Loucy (cell line): ENCODE measurements at regions not wholly inside any gene's neighbourhood (a gene's known extent, or its start where the extent isn't known, plus 50 kb on each side); places are given as distances from the start of the nearest gene placed in this dataset.

Experiments
- H2AFZ ChIP-seq: fragments of 200-600 bp; sonication (generic); 2 replicates; pipeline ENCODE4 v1.6.0; 2016; ENCODE audit warnings: antibody characterized with exemption, mild to moderate bottlenecking, low read length, moderate library complexity
- H3F3A ChIP-seq: fragments of 200-600 bp; 2 replicates; pipeline ENCODE4 v1.6.0; 2016; ENCODE audit warnings: antibody characterized with exemption, low read depth, mild to moderate bottlenecking
- H3K27me3 ChIP-seq: fragments of 200-600 bp; sonication (generic); 2 replicates; pipeline ENCODE4 v1.6.1; 2014; ENCODE audit warnings: low read length, mild to moderate bottlenecking; ENCODE audit not compliant: insufficient read depth, poor library complexity, severe bottlenecking
- H3K36me3 ChIP-seq: fragments of 200-600 bp; sonication (generic); 2 replicates; pipeline ENCODE4 v1.6.1; 2016; ENCODE audit warnings: low read length; ENCODE audit not compliant: insufficient read depth
- H3K4me1 ChIP-seq: fragments of 200-600 bp; sonication (generic); 2 replicates; pipeline ENCODE4 v1.5.1; 2014; ENCODE audit warnings: low read length, mild to moderate bottlenecking; ENCODE audit not compliant: insufficient read depth, poor library complexity, severe bottlenecking
- H3K4me2 ChIP-seq: fragments of 200-600 bp; sonication (generic); 2 replicates; pipeline ENCODE4 v1.6.0; 2014; ENCODE audit warnings: antibody characterized with exemption, low read length, low read depth, mild to moderate bottlenecking; ENCODE audit not compliant: poor library complexity, severe bottlenecking
- H3K4me3 ChIP-seq: fragments of 200-600 bp; sonication (generic); 2 replicates; pipeline ENCODE4 v1.5.1; 2014; ENCODE audit warnings: low read length, mild to moderate bottlenecking, mixed read lengths; ENCODE audit not compliant: poor library complexity, severe bottlenecking
- H3K79me2 ChIP-seq: fragments of 200-600 bp; sonication (generic); 2 replicates; pipeline ENCODE4 v1.6.1; 2014; ENCODE audit warnings: low read length; ENCODE audit not compliant: insufficient read depth
- H3K9ac ChIP-seq: fragments of 200-600 bp; sonication (generic); 2 replicates; pipeline ENCODE4 v1.6.0; 2014; ENCODE audit warnings: mild to moderate bottlenecking, low read depth, low read length, moderate library complexity; ENCODE audit not compliant: poor library complexity, severe bottlenecking
- H3K9me2 ChIP-seq: fragments of 200-600 bp; sonication (generic); replicated peaks from 2 replicates; pipeline ENCODE4 v1.6.1; 2016; ENCODE audit warnings: low read depth, low read length, mixed read lengths
- H3K9me3 ChIP-seq: fragments of 200-600 bp; sonication (generic); 2 replicates; pipeline ENCODE4 v1.6.1; 2014; ENCODE audit warnings: mild to moderate bottlenecking, antibody characterized with exemption, low read length, low read depth; ENCODE audit not compliant: insufficient read depth
- H4K20me1 ChIP-seq: fragments of 200-600 bp; sonication (generic); 2 replicates; pipeline ENCODE4 v1.6.0; 2014; ENCODE audit warnings: antibody characterized with exemption, low read length, mild to moderate bottlenecking; ENCODE audit not compliant: insufficient read depth, poor library complexity, severe bottlenecking
- EZH2phosphoT487 ChIP-seq: fragments of 200-600 bp; IDR thresholded peaks from 2 replicates; pipeline ENCODE4 v1.6.1; 2018; ENCODE audit warnings: antibody characterized with exemption, mild to moderate bottlenecking, moderate library complexity, borderline replicate concordance
- TF ChIP-seq, protein P1 (sequence below): fragments of 200-600 bp; sonication (generic); conservative IDR thresholded peaks from 2 replicates; pipeline ENCODE4 v1.5.1; 2014; ENCODE audit warnings: mild to moderate bottlenecking, antibody characterized with exemption, low read length

GRCh38 chr4:98733601-98734000 is 75.2 kb upstream of the TSPAN5 start:
- Histone ChIP-seq H3K9me2 (no peaks in the 10 kb centered on the region), H3K36me3 (no peaks in the 10 kb centered on the region), H3K79me2 (no peaks in the 10 kb centered on the region), H3K27me3 (no peaks in the 10 kb centered on the region), H3F3A (no peaks in the 10 kb centered on the region), H4K20me1 (no peaks in the 10 kb centered on the region), H3K4me2 (no peak overlapping the region), H3K9me3 (0 out of 2 replicates have a peak, but pooled peaks cover 5% of the 10 kb centered on the region), H3K4me3 (no peak overlapping the region), H2AFZ (no peak overlapping the region), H3K4me1 (peaks cover 8% of the 10 kb centered on the region), H3K9ac (no peak overlapping the region)
- no peak for TF ChIP-seq EZH2phosphoT487
- TF ChIP-seq, protein P1, sequence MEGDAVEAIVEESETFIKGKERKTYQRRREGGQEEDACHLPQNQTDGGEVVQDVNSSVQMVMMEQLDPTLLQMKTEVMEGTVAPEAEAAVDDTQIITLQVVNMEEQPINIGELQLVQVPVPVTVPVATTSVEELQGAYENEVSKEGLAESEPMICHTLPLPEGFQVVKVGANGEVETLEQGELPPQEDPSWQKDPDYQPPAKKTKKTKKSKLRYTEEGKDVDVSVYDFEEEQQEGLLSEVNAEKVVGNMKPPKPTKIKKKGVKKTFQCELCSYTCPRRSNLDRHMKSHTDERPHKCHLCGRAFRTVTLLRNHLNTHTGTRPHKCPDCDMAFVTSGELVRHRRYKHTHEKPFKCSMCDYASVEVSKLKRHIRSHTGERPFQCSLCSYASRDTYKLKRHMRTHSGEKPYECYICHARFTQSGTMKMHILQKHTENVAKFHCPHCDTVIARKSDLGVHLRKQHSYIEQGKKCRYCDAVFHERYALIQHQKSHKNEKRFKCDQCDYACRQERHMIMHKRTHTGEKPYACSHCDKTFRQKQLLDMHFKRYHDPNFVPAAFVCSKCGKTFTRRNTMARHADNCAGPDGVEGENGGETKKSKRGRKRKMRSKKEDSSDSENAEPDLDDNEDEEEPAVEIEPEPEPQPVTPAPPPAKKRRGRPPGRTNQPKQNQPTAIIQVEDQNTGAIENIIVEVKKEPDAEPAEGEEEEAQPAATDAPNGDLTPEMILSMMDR, result no peak

DNA sequence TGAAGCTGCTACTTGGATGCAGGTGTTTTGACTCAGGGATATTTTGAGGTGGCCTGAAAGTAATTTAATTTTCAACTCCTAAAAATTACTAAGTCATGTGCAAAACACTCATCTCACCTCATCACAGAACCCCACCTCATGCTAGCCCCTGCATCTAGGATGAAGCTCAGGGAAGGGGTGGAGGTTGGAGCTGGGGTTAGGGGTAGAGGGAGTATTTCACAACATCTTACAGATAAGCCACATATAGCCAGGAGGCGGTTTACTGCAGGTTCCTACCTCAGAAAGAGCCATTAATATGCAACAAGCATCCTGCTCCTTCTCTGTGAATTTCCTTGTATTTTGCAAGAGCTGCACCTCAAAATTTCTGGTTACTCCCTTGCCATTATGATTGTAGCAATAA is 70.5 kb upstream of the TSPAN5 start:
- H3K4me1 ChIP-seq, result peaks cover 14% of the 10 kb centered on the region
- no peaks in the 10 kb centered on the region for H3K27me3 ChIP-seq
- no peaks in the 10 kb centered on the region for H3K36me3 ChIP-seq
- no peaks in the 10 kb centered on the region for H3F3A ChIP-seq
- H3K9me2 ChIP-seq, result no peaks in the 10 kb centered on the region
- H2AFZ ChIP-seq, result no peak overlapping the region
- peak overlapping the region; percentile 30 for H3K9ac ChIP-seq
- H3K79me2 ChIP-seq, result no peaks in the 10 kb centered on the region
- H3K4me2 ChIP-seq, result peak overlapping the region; percentile 64
- H4K20me1 ChIP-seq, result no peaks in the 10 kb centered on the region
- H3K4me3 ChIP-seq, result peak overlapping the region; percentile 8
- H3K9me3 ChIP-seq, result no peaks in the 10 kb centered on the region
- TF ChIP-seq, protein P1, result no peak
- no peak for TF ChIP-seq EZH2phosphoT487

GRCh38 chr4:98728433-98728832 is 70.0 kb upstream of the TSPAN5 start:
- H3K9me3 ChIP-seq, result no peaks in the 10 kb centered on the region
- H3K4me3 ChIP-seq, result peak overlapping the region; percentile 8
- H3K36me3 ChIP-seq, result no peaks in the 10 kb centered on the region
- TF ChIP-seq, protein P1, result no peak
- no peak for TF ChIP-seq EZH2phosphoT487
- H3K4me1 ChIP-seq, result peaks cover 14% of the 10 kb centered on the region
- H3K9me2 ChIP-seq, result no peaks in the 10 kb centered on the region
- H2AFZ ChIP-seq, result no peak overlapping the region
- H3K4me2 ChIP-seq, result peak overlapping the region; percentile 64
- H3K27me3 ChIP-seq, result no peaks in the 10 kb centered on the region
- H3K9ac ChIP-seq, result peak overlapping the region; percentile 30
- no peaks in the 10 kb centered on the region for H4K20me1 ChIP-seq
- H3K79me2 ChIP-seq, result no peaks in the 10 kb centered on the region
- no peaks in the 10 kb centered on the region for H3F3A ChIP-seq
